ENCODE measurements at regions not wholly inside any gene's neighbourhood (a gene's known extent, or its start where the extent isn't known, plus 50 kb on each side); places are given as distances from the start of the nearest gene placed in this dataset.

GRCh38 chr20:23228912-23229311 is 121.7 kb upstream of the NXT1 start:
- Histone ChIP-seq H3K9me3 (replicated peaks; ENCODE audit: control insufficient read depth, insufficient read depth, low read length) (no peaks in the 10 kb centered on the region; the same call in 2 of the 3 replicates), H3K4me2 (ENCODE audit: control insufficient read depth, insufficient read depth) (no peak overlapping the region), H3K4me3 (no peak overlapping the region), H3K79me2 (ENCODE audit: control insufficient read depth, insufficient read depth, low read length) (no peaks in the 10 kb centered on the region), H2AFZ (ENCODE audit: control insufficient read depth, low read depth, low read length) (no peak overlapping the region), H3K27me3 (replicated peaks in 1 of 2; ENCODE audit: control insufficient read depth in 2 of 2, insufficient read depth in 2 of 2, low read length in 1 of 2) (no peaks in the 10 kb centered on the region), H3K4me1 (ENCODE audit: control insufficient read depth, insufficient read depth, low read length) (no peaks in the 10 kb centered on the region), H3K9ac (ENCODE audit: control insufficient read depth, insufficient read depth, low read length) (no peak overlapping the region), H3K36me3 (ENCODE audit: control insufficient read depth in 2 of 2, insufficient read depth in 2 of 2, low read length in 1 of 2) (no peaks in the 10 kb centered on the region), H3K27ac (ENCODE audit: control insufficient read depth, insufficient read depth) (no peak overlapping the region), H4K20me1 (ENCODE audit: control insufficient read depth, insufficient read depth) (no peaks in the 10 kb centered on the region)
- ATAC-seq: no peak
- 21% methylated on average over 3 of the region's 3 CpGs for WGBS (ENCODE audit: insufficient coverage, insufficient replicate concordance, low lambda C conversion rate, missing lambda C conversion rate)
- ChIA-PET POLR2A (no interaction called here), SMC1A (ENCODE audit: uncharacterized antibody, unreplicated experiment) (interaction anchor here (0.7 kb wide), 1 partner anchor 716 kb away, joined by 3 read pairs; no protein-coding TSS in a partner anchor), CTCF (interaction anchor here (0.6 to 1.5 kb wide), 3 partner anchors 178 to 537 kb away, joined by 3 to 5 read pairs (median 3); no protein-coding TSS in a partner anchor), RAD21 (ENCODE audit: unreplicated experiment) (no interaction called here)
- in situ Hi-C loops (cut with MboI): loop anchor here (25.0 kb wide), 1 partner anchor 892 kb away; no protein-coding TSS in a partner anchor
- BruUV-seq (replicated peaks): no TSS peak
- FAIRE-seq: no peak
- intact Hi-C loops (cut with micrococcal nuclease; ENCODE audit: unreplicated experiment): no loop called here
- TF ChIP-seq HDAC2 (IDR thresholded peaks at IDR 0.05) (no peak), ZSCAN29 (IDR thresholded peaks at IDR 0.05) (no peak), E2F8 (IDR thresholded peaks at IDR 0.05; ENCODE audit: low read depth, partially characterized antibody) (no peak), MTA2 (IDR thresholded peaks at IDR 0.05; ENCODE audit: low read depth) (no peak)
- no peak for DNase-seq (ENCODE audit: low read depth, low spot score)

GRCh38 chr20:23227976-23228375 is 122.6 kb upstream of the NXT1 start:
- no peak for FAIRE-seq
- H3K9ac ChIP-seq (ENCODE audit: control insufficient read depth, insufficient read depth, low read length): no peak overlapping the region
- H3K4me1 ChIP-seq (ENCODE audit: control insufficient read depth, insufficient read depth, low read length): no peaks in the 10 kb centered on the region
- H3K9me3 ChIP-seq (replicated peaks; ENCODE audit: control insufficient read depth, insufficient read depth, low read length): no peaks in the 10 kb centered on the region; the same call in 2 of the 3 replicates
- no peaks in the 10 kb centered on the region for H3K36me3 ChIP-seq (ENCODE audit: control insufficient read depth in 2 of 2, insufficient read depth in 2 of 2, low read length in 1 of 2)
- CTCF ChIA-PET: no interaction called here
- DNase-seq (ENCODE audit: low read depth, low spot score): no peak
- no peak for ATAC-seq
- intact Hi-C loops (cut with micrococcal nuclease; ENCODE audit: unreplicated experiment): no loop called here
- TF ChIP-seq SREBF2 (IDR thresholded peaks at IDR 0.05; ENCODE audit: low read length) (no peak), CEBPZ (IDR thresholded peaks at IDR 0.05; ENCODE audit: low read depth, low read length) (no peak), USF2 (IDR thresholded peaks at IDR 0.05; ENCODE audit: borderline replicate concordance, low read depth, low read length) (no peak), MYC (IDR thresholded peaks at IDR 0.05; ENCODE audit: insufficient read depth, insufficient read length, insufficient replicate concordance, low read length, severe bottlenecking) (no peak)
- RAD21 ChIA-PET (ENCODE audit: unreplicated experiment): no interaction called here
- no peaks in the 10 kb centered on the region for H4K20me1 ChIP-seq (ENCODE audit: control insufficient read depth, insufficient read depth)
- WGBS (ENCODE audit: insufficient coverage, insufficient replicate concordance, low lambda C conversion rate, missing lambda C conversion rate): 57% methylated on average over 7 of the region's 7 CpGs
- no peak overlapping the region for H3K4me3 ChIP-seq
- no peak overlapping the region for H3K27ac ChIP-seq (ENCODE audit: control insufficient read depth, insufficient read depth)
- POLR2A ChIA-PET: no interaction called here
- in situ Hi-C loops (cut with MboI): loop anchor here (25.0 kb wide), 1 partner anchor 891 kb away; no protein-coding TSS in a partner anchor
- H3K79me2 ChIP-seq (ENCODE audit: control insufficient read depth, insufficient read depth, low read length): no peaks in the 10 kb centered on the region
- H3K27me3 ChIP-seq (replicated peaks in 1 of 2; ENCODE audit: control insufficient read depth in 2 of 2, insufficient read depth in 2 of 2, low read length in 1 of 2): no peaks in the 10 kb centered on the region
- no peak overlapping the region for H3K4me2 ChIP-seq (ENCODE audit: control insufficient read depth, insufficient read depth)
- SMC1A ChIA-PET (ENCODE audit: uncharacterized antibody, unreplicated experiment): no interaction called here
- no TSS peak for BruUV-seq (replicated peaks)
- no peak overlapping the region for H2AFZ ChIP-seq (ENCODE audit: control insufficient read depth, low read depth, low read length)

Measured in GM12878 (cell line).